HepG2 (cell line): ENCODE measurements at regions not wholly inside any gene's neighbourhood (a gene's known extent, or its start where the extent isn't known, plus 50 kb on each side); places are given as distances from the start of the nearest gene placed in this dataset.

Source experiments
- ATAC-seq: fragments of 200-7000 bp; cut with Tn5 transposase; 3 replicates; pipeline ENCODE4 v1.9.1; 2020; ENCODE audit warnings: mild to moderate bottlenecking, moderate library complexity
- BruUV-seq: library from RNA; stranded (reverse); fragments of 400-500 nt; replicated peaks from 2 replicates; lab custom pipeline; 2021; lab: Mats Ljungman, UMichigan
- CTCF ChIA-PET: fragments of 300-600 bp; formaldehyde crosslinking; extraction: SDS; loops from one replicate; lab custom pipeline; 2021; ENCODE audit warnings: low total read pairs, inconsistent platforms, low intra/inter-chr PET ratio; lab: Yijun Ruan, JAX
- POLR2A ChIA-PET: fragments of 350-600 bp; sonication (Branson Sonifier 250); formaldehyde crosslinking; loops from one replicate; lab custom pipeline; 2020; ENCODE audit warnings: antibody characterized with exemption, inconsistent platforms; lab: Yijun Ruan, JAX
- DNase-seq: peaks from one replicate; pipeline ENCODE4 v3.0.0-alpha.2; 2015; ENCODE audit warnings: low spot score
- FAIRE-seq: peaks from 3 replicates; lab custom pipeline; 2011; peaks lifted over from hg19 to GRCh38; lab: Jason Lieb, UNC
- H2AFZ ChIP-seq: one replicate; pipeline ENCODE4 v1.6.1; 2011; ENCODE audit warnings: low read length, inconsistent platforms
- H3K27ac ChIP-seq: fragments of 300-600 bp; 3 replicates; pipeline ENCODE4 v1.8.0; 2011; ENCODE audit warnings: mixed run types, mild to moderate bottlenecking, mixed read lengths, low read length, inconsistent platforms; ENCODE audit not compliant: insufficient read depth; ENCODE audit errors: extremely low read length
- H3K27me3 ChIP-seq, 2 experiments: fragments of 200-600 bp in 1 of 2; 2 replicates in 1 of 2; 3 replicates in 1 of 2; pipeline versions ENCODE4 v1.6.0 to v1.8.0; 2011; ENCODE audit warnings: low read length in 2 of 2, mild to moderate bottlenecking in 2 of 2, moderate library complexity in 2 of 2, inconsistent platforms in 1 of 2; ENCODE audit not compliant: insufficient read depth in 2 of 2, control insufficient read depth in 1 of 2
- H3K36me3 ChIP-seq, 2 experiments: fragments of 200-600 bp in 1 of 2; replicated peaks in 1 of 2; 2 replicates in 1 of 2; 3 replicates in 1 of 2; pipeline versions ENCODE4 v1.5.1 to v1.8.0; 2011; ENCODE audit warnings: low read length in 2 of 2, inconsistent platforms in 1 of 2; ENCODE audit not compliant: insufficient read depth in 2 of 2, control insufficient read depth in 1 of 2
- H3K4me1 ChIP-seq: 2 replicates; pipeline ENCODE4 v1.5.1; 2012; ENCODE audit warnings: low read length, inconsistent platforms; ENCODE audit not compliant: insufficient read depth
- H3K4me2 ChIP-seq: 2 replicates; pipeline ENCODE4 v1.6.0; 2011; ENCODE audit warnings: low read depth, low read length, inconsistent platforms
- H3K4me3 ChIP-seq, 3 experiments: fragments of 200-600 bp in 1 of 3; sonication (generic), shearing (Covaris generic) in 1 of 3; replicated peaks in 1 of 3; 2 replicates each; pipeline ENCODE4 v1.5.1; 2011 to 2016; ENCODE audit warnings: low read length in 3 of 3, inconsistent platforms in 2 of 3, low read depth in 2 of 3, mild to moderate bottlenecking in 2 of 3, control low read depth in 1 of 3, mixed read lengths in 1 of 3; ENCODE audit not compliant: insufficient read depth in 1 of 3
- H3K79me2 ChIP-seq: one replicate; pipeline ENCODE4 v1.6.1; 2011; ENCODE audit warnings: low read length, inconsistent platforms; ENCODE audit not compliant: insufficient read depth
- H3K9ac ChIP-seq: 2 replicates; pipeline ENCODE4 v1.6.0; 2011; ENCODE audit warnings: mild to moderate bottlenecking, low read depth, low read length, inconsistent platforms; ENCODE audit not compliant: insufficient read depth
- H3K9me3 ChIP-seq: 2 replicates; pipeline ENCODE4 v1.5.1; 2012; ENCODE audit warnings: mild to moderate bottlenecking, low read length
- H4K20me1 ChIP-seq: 2 replicates; pipeline ENCODE4 v1.6.0; 2011; ENCODE audit warnings: inconsistent platforms, mild to moderate bottlenecking, low read length, moderate library complexity; ENCODE audit not compliant: insufficient read depth
- AKAP8 ChIP-seq: sonication (generic); formaldehyde crosslinking; IDR thresholded peaks from 2 replicates; pipeline ENCODE4 v1.5.1; 2020; ENCODE audit warnings: mild to moderate bottlenecking, missing genetic modification reagents
- HIVEP1 ChIP-seq: sonication (generic); formaldehyde crosslinking; IDR thresholded peaks from 2 replicates; pipeline ENCODE4 v1.4.0; 2020; ENCODE audit warnings: mild to moderate bottlenecking, missing genetic modification reagents
- HNF4G ChIP-seq, 2 experiments: sonication (generic) in 1 of 2; formaldehyde crosslinking in 1 of 2; IDR thresholded peaks; 2 replicates each; pipeline versions ENCODE4 v1.4.0 to v1.6.1; 2011 to 2020; ENCODE audit warnings: borderline replicate concordance in 2 of 2, low read depth in 2 of 2, mild to moderate bottlenecking in 2 of 2, low read length in 1 of 2, missing genetic modification reagents in 1 of 2, moderate library complexity in 1 of 2
- PTBP1 ChIP-seq: fragments of 200-400 bp; formaldehyde crosslinking; IDR thresholded peaks from 2 replicates; pipeline ENCODE4 v1.6.1; 2018; ENCODE audit warnings: low read length, low read depth; ENCODE audit not compliant: poor library complexity, severe bottlenecking
- RAD21 ChIP-seq: fragments of 450-650 bp; formaldehyde crosslinking; IDR thresholded peaks from 2 replicates; pipeline ENCODE4 v1.5.0; 2020; ENCODE audit warnings: mild to moderate bottlenecking
- SP1 ChIP-seq, 2 experiments: fragments of 450-650 bp in 1 of 2; sonication (generic) in 1 of 2; formaldehyde crosslinking in 1 of 2; IDR thresholded peaks; 2 replicates each; pipeline versions ENCODE4 v1.4.0 to v1.6.1; 2016 to 2020; ENCODE audit warnings: missing genetic modification reagents in 1 of 2
- THAP8 ChIP-seq: sonication (generic); formaldehyde crosslinking; IDR thresholded peaks from 2 replicates; pipeline ENCODE4 v1.5.1; 2020; ENCODE audit warnings: missing genetic modification reagents, mild to moderate bottlenecking, borderline replicate concordance
- ZBTB38 ChIP-seq: sonication (generic); formaldehyde crosslinking; IDR thresholded peaks from 2 replicates; pipeline ENCODE4 v1.5.1; 2020; ENCODE audit warnings: mild to moderate bottlenecking, missing genetic modification reagents
- ZNF552 ChIP-seq: sonication (generic); formaldehyde crosslinking; IDR thresholded peaks from 2 replicates; pipeline ENCODE4 v1.9.0; 2022; ENCODE audit warnings: missing genetic modification reagents, mild to moderate bottlenecking, borderline replicate concordance
- ZNF790 ChIP-seq: sonication (generic); formaldehyde crosslinking; IDR thresholded peaks from 2 replicates; pipeline ENCODE4 v1.8.0; 2022; ENCODE audit warnings: missing genetic modification reagents, mild to moderate bottlenecking, borderline replicate concordance
- WGBS: methylation state at CpG from one replicate; pipeline ENCODE4 v1.1.6; 2017; ENCODE audit warnings: low lambda C conversion rate; 5-methylcytosine and 5-hydroxymethylcytosine counted together
- in situ Hi-C: cut with HindIII; loops from 2 replicates; pipeline ENCODE4 v1.10.0; 2017; ENCODE audit warnings: low pct_unique_long_range_greater_than_20kb; ENCODE audit not compliant: extremely low pct_ligation_motif_present
- intact Hi-C: fragments of 100-400 bp; cut with micrococcal nuclease; formaldehyde crosslinking; loops from one replicate; pipeline ENCODE4 v1.10.0; 2022; ENCODE audit not compliant: unreplicated experiment
- TF ChIP-seq, protein P1 (sequence below): IDR thresholded peaks from 2 replicates; pipeline ENCODE4 v1.6.1; 2016; ENCODE audit warnings: missing compliant biosample characterization, missing genetic modification reagents, borderline replicate concordance
- TF ChIP-seq, protein P2 (sequence below): sonication (generic); formaldehyde crosslinking; IDR thresholded peaks from 2 replicates; pipeline ENCODE4 v1.5.0; 2020; ENCODE audit warnings: missing genetic modification reagents
- TF ChIP-seq, protein P3 (sequence below): IDR thresholded peaks from 2 replicates; pipeline ENCODE4 v1.6.1; 2016; ENCODE audit warnings: mild to moderate bottlenecking, missing biosample characterization, missing genetic modification reagents
- TF ChIP-seq, protein P4 (sequence below): sonication (generic); formaldehyde crosslinking; IDR thresholded peaks from 2 replicates; pipeline ENCODE4 v1.8.0; 2022; ENCODE audit warnings: mild to moderate bottlenecking, missing genetic modification reagents

GRCh38 chr5:155885199-155885598 lies 441.8 kb upstream of the SGCD start:
- Histone ChIP-seq H2AFZ (no peak overlapping the region), H3K27me3 (no peaks in the 10 kb centered on the region; a peak in 1 of 5 replicates), H3K27ac (no peak overlapping the region), H3K9ac (no peak overlapping the region), H3K4me3 (no peak overlapping the region), H3K4me1 (no peaks in the 10 kb centered on the region), H3K36me3 (no peaks in the 10 kb centered on the region), H4K20me1 (no peaks in the 10 kb centered on the region), H3K4me2 (no peak overlapping the region), H3K9me3 (no peaks in the 10 kb centered on the region), H3K79me2 (no peaks in the 10 kb centered on the region)
- in situ Hi-C loops (no loop called here), intact Hi-C loops (no loop called here)
- no peak for DNase-seq
- WGBS, result 8% methylated on average over 1 of the region's 1 CpG
- CTCF ChIA-PET, result no interaction called here
- no peak for ATAC-seq
- POLR2A ChIA-PET, result no interaction called here
- BruUV-seq, result no TSS peak
- TF ChIP-seq HNF4G (IDR thresholded peaks at IDR 0.05; ENCODE audit: borderline replicate concordance, low read depth, low read length) (no peak), HNF4G (CRISPR knock-in tag; IDR thresholded peaks at IDR 0.05; ENCODE audit: borderline replicate concordance, low read depth) (no peak), ZNF552 (CRISPR knock-in tag) (no peak), RAD21 (CRISPR knock-in tag) (no peak), PTBP1 (no peak), AKAP8 (CRISPR knock-in tag) (no peak), SP1 (IDR thresholded peaks at IDR 0.05) (no peak), SP1 (CRISPR knock-in tag; IDR thresholded peaks at IDR 0.05) (no peak), ZNF790 (no peak), HIVEP1 (CRISPR knock-in tag) (no peak), ZBTB38 (CRISPR knock-in tag) (no peak), THAP8 (CRISPR knock-in tag) (no peak)
- TF ChIP-seq, protein P1, sequence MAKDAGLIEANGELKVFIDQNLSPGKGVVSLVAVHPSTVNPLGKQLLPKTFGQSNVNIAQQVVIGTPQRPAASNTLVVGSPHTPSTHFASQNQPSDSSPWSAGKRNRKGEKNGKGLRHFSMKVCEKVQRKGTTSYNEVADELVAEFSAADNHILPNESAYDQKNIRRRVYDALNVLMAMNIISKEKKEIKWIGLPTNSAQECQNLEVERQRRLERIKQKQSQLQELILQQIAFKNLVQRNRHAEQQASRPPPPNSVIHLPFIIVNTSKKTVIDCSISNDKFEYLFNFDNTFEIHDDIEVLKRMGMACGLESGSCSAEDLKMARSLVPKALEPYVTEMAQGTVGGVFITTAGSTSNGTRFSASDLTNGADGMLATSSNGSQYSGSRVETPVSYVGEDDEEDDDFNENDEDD (CRISPR knock-in tag), result no peak
- TF ChIP-seq, protein P2, sequence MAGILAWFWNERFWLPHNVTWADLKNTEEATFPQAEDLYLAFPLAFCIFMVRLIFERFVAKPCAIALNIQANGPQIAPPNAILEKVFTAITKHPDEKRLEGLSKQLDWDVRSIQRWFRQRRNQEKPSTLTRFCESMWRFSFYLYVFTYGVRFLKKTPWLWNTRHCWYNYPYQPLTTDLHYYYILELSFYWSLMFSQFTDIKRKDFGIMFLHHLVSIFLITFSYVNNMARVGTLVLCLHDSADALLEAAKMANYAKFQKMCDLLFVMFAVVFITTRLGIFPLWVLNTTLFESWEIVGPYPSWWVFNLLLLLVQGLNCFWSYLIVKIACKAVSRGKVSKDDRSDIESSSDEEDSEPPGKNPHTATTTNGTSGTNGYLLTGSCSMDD (CRISPR knock-in tag), result no peak
- TF ChIP-seq, protein P3, sequence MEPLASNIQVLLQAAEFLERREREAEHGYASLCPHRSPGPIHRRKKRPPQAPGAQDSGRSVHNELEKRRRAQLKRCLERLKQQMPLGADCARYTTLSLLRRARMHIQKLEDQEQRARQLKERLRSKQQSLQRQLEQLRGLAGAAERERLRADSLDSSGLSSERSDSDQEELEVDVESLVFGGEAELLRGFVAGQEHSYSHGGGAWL (CRISPR knock-in tag), result no peak
- TF ChIP-seq, protein P4, sequence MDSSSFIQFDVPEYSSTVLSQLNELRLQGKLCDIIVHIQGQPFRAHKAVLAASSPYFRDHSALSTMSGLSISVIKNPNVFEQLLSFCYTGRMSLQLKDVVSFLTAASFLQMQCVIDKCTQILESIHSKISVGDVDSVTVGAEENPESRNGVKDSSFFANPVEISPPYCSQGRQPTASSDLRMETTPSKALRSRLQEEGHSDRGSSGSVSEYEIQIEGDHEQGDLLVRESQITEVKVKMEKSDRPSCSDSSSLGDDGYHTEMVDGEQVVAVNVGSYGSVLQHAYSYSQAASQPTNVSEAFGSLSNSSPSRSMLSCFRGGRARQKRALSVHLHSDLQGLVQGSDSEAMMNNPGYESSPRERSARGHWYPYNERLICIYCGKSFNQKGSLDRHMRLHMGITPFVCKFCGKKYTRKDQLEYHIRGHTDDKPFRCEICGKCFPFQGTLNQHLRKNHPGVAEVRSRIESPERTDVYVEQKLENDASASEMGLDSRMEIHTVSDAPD (CRISPR knock-in tag), result no peak
- no peak for FAIRE-seq
